ENCODE measurements at regions not wholly inside any gene's neighbourhood (a gene's known extent, or its start where the extent isn't known, plus 50 kb on each side); places are given as distances from the start of the nearest gene placed in this dataset.

- H4K20me1 ChIP-seq (replicated peaks in 1 of 2; ENCODE audit: control insufficient read depth in 1 of 2, insufficient read depth in 2 of 2, low read length in 2 of 2) = no peaks in the 10 kb centered on the region
- no peak overlapping the region for H3K14ac ChIP-seq (ENCODE audit: insufficient read length)
- H2BK20ac ChIP-seq (ENCODE audit: low read length) = no peak overlapping the region
- no peak overlapping the region for H3K9ac ChIP-seq (replicated peaks in 1 of 4; ENCODE audit: extremely low read depth in 1 of 4, low read depth in 3 of 4, low read length in 3 of 4)
- FAIRE-seq (no peak), DNase-seq (ENCODE audit: low read depth in 1 of 2, low spot score in 2 of 2) (no peak)
- H3K4me3 ChIP-seq (ENCODE audit: extremely low read depth in 1 of 4, insufficient read depth in 2 of 4, low read depth in 3 of 4, low read length in 4 of 4) = no peak overlapping the region
- H2AFZ ChIP-seq (ENCODE audit: low read length) = no peak overlapping the region
- H4K91ac ChIP-seq (replicated peaks; ENCODE audit: insufficient read length, low read length) = no peak overlapping the region
- no peak overlapping the region for H4K8ac ChIP-seq (ENCODE audit: extremely low read depth, insufficient read depth, low read length)
- H2BK5ac ChIP-seq (ENCODE audit: low read depth, low read length) = no peak overlapping the region
- no peak overlapping the region for H2BK12ac ChIP-seq (ENCODE audit: low read depth, low read length)
- H3K79me2 ChIP-seq (ENCODE audit: control insufficient read depth in 1 of 2, insufficient read depth in 2 of 2, low read length in 2 of 2) = no peaks in the 10 kb centered on the region
- ChIA-PET CTCF (ENCODE audit: partially characterized antibody) (interaction anchor here (1.2 kb wide), 1 partner anchor 8 kb away, joined by 3 read pairs; no protein-coding TSS in a partner anchor), POLR2A (ENCODE audit: partially characterized antibody) (no interaction called here)
- WGBS, 2 experiments (ENCODE audit: extremely low coverage in 1 of 2, insufficient coverage in 1 of 2, insufficient read length in 1 of 2, insufficient replicate concordance in 2 of 2, low coverage in 1 of 2, low lambda C conversion rate in 2 of 2, missing lambda C conversion rate in 1 of 2) = 88% methylated on average over 3 of the region's 3 CpGs; no CpG with 5 or more reads in 1 of the 2 experiments
- H3K56ac ChIP-seq (replicated peaks; ENCODE audit: insufficient read length, low read depth, low read length) = no peak overlapping the region
- no peak overlapping the region for H3K27ac ChIP-seq (ENCODE audit: low read depth, low read length)
- H3K23ac ChIP-seq (ENCODE audit: insufficient read length) = no peak overlapping the region
- no peak overlapping the region for H4K5ac ChIP-seq (ENCODE audit: insufficient read length, low read depth, low read length)
- no peaks in the 10 kb centered on the region for H3K9me3 ChIP-seq (ENCODE audit: insufficient read depth in 2 of 2, low read depth in 1 of 2, low read length in 1 of 2)
- H2BK15ac ChIP-seq (ENCODE audit: low read length) = no peak overlapping the region
- H2AK5ac ChIP-seq (ENCODE audit: low read depth, low read length) = no peak overlapping the region
- H3K4me1 ChIP-seq (replicated peaks in 1 of 4; ENCODE audit: control insufficient read depth in 3 of 4, insufficient read depth in 4 of 4, low read length in 3 of 4) = peaks cover 0 to 4% (median 0%) of the 10 kb centered on the region in 4 experiments; a peak in 1 of 7 replicates
- no peaks in the 10 kb centered on the region for H3K27me3 ChIP-seq (replicated peaks in 1 of 4; ENCODE audit: control insufficient read depth in 3 of 4, extremely low read depth in 1 of 4, insufficient read depth in 3 of 4, low read length in 3 of 4)
- H3K23me2 ChIP-seq (ENCODE audit: low read depth, low read length) = no peaks in the 10 kb centered on the region
- H3K4me2 ChIP-seq (ENCODE audit: insufficient read depth in 1 of 2, low read depth in 2 of 2, low read length in 2 of 2) = no peak overlapping the region
- no peak overlapping the region for H3K18ac ChIP-seq (ENCODE audit: extremely low read depth, low read length)
- no peak overlapping the region for H3K4ac ChIP-seq (replicated peaks; ENCODE audit: insufficient read length, low read depth, low read length)
- no peak overlapping the region for H2BK120ac ChIP-seq (replicated peaks; ENCODE audit: low read depth, low read length)
- no peaks in the 10 kb centered on the region for H3K79me1 ChIP-seq (ENCODE audit: low read depth, low read length)
- no peaks in the 10 kb centered on the region for H3K36me3 ChIP-seq (ENCODE audit: control insufficient read depth in 2 of 4, insufficient read depth in 4 of 4, low read length in 3 of 4)
- TF ChIP-seq, protein P1, sequence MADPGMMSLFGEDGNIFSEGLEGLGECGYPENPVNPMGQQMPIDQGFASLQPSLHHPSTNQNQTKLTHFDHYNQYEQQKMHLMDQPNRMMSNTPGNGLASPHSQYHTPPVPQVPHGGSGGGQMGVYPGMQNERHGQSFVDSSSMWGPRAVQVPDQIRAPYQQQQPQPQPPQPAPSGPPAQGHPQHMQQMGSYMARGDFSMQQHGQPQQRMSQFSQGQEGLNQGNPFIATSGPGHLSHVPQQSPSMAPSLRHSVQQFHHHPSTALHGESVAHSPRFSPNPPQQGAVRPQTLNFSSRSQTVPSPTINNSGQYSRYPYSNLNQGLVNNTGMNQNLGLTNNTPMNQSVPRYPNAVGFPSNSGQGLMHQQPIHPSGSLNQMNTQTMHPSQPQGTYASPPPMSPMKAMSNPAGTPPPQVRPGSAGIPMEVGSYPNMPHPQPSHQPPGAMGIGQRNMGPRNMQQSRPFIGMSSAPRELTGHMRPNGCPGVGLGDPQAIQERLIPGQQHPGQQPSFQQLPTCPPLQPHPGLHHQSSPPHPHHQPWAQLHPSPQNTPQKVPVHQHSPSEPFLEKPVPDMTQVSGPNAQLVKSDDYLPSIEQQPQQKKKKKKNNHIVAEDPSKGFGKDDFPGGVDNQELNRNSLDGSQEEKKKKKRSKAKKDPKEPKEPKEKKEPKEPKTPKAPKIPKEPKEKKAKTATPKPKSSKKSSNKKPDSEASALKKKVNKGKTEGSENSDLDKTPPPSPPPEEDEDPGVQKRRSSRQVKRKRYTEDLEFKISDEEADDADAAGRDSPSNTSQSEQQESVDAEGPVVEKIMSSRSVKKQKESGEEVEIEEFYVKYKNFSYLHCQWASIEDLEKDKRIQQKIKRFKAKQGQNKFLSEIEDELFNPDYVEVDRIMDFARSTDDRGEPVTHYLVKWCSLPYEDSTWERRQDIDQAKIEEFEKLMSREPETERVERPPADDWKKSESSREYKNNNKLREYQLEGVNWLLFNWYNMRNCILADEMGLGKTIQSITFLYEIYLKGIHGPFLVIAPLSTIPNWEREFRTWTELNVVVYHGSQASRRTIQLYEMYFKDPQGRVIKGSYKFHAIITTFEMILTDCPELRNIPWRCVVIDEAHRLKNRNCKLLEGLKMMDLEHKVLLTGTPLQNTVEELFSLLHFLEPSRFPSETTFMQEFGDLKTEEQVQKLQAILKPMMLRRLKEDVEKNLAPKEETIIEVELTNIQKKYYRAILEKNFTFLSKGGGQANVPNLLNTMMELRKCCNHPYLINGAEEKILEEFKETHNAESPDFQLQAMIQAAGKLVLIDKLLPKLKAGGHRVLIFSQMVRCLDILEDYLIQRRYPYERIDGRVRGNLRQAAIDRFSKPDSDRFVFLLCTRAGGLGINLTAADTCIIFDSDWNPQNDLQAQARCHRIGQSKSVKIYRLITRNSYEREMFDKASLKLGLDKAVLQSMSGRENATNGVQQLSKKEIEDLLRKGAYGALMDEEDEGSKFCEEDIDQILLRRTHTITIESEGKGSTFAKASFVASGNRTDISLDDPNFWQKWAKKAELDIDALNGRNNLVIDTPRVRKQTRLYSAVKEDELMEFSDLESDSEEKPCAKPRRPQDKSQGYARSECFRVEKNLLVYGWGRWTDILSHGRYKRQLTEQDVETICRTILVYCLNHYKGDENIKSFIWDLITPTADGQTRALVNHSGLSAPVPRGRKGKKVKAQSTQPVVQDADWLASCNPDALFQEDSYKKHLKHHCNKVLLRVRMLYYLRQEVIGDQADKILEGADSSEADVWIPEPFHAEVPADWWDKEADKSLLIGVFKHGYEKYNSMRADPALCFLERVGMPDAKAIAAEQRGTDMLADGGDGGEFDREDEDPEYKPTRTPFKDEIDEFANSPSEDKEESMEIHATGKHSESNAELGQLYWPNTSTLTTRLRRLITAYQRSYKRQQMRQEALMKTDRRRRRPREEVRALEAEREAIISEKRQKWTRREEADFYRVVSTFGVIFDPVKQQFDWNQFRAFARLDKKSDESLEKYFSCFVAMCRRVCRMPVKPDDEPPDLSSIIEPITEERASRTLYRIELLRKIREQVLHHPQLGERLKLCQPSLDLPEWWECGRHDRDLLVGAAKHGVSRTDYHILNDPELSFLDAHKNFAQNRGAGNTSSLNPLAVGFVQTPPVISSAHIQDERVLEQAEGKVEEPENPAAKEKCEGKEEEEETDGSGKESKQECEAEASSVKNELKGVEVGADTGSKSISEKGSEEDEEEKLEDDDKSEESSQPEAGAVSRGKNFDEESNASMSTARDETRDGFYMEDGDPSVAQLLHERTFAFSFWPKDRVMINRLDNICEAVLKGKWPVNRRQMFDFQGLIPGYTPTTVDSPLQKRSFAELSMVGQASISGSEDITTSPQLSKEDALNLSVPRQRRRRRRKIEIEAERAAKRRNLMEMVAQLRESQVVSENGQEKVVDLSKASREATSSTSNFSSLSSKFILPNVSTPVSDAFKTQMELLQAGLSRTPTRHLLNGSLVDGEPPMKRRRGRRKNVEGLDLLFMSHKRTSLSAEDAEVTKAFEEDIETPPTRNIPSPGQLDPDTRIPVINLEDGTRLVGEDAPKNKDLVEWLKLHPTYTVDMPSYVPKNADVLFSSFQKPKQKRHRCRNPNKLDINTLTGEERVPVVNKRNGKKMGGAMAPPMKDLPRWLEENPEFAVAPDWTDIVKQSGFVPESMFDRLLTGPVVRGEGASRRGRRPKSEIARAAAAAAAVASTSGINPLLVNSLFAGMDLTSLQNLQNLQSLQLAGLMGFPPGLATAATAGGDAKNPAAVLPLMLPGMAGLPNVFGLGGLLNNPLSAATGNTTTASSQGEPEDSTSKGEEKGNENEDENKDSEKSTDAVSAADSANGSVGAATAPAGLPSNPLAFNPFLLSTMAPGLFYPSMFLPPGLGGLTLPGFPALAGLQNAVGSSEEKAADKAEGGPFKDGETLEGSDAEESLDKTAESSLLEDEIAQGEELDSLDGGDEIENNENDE (IDR thresholded peaks at IDR 0.05; ENCODE audit: insufficient replicate concordance, low read length) = no peak
These were observed 63.6 kb downstream of the NIBAN1 start for GRCh38 chr1:184910691-184911091.
